ENCODE measurements at regions not wholly inside any gene's neighbourhood (a gene's known extent, or its start where the extent isn't known, plus 50 kb on each side); places are given as distances from the start of the nearest gene placed in this dataset.

DNA sequence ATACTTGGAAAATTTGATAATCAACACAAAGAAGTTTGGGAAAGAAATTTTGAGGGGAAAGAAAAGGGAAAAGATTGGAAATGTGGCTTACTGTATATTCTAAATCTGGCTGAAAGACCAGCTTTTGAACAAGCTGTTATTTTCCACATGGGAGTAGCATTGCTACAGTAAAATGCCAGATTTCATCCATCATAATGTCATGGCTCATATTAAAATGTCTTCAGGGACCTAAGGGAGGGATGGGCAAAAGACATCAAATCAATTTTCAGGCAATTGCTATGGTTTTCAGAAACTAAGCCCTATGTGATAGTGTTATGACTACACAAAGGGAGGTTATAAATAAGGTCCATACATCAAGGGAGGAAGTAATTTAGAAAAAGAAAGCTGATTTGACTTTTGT, 1116.9 kb upstream of the CELF2 start:
- DNase-seq (ENCODE audit: low read depth in 1 of 2, low spot score in 1 of 2) (no peak), FAIRE-seq (no peak)
- POLR2A ChIA-PET: no interaction called here

DNA sequence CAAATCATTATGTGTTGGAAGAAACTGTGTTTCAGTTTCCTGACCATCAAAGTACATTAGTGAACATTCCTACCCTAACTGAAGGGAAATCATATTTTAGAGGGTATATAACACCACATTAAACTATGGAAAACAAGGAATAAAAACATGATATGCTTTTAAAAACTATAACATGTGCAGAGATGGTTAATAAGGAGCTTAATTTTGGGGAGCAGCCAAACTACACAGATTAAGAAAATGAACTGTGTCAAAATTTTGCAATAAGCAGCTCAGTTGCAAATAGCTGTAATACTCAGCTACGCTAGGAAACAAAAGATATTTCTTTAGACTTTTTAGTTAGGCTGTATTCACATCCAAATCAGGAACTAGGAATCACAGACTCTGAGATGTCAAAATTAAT, 1115.7 kb upstream of the CELF2 start:
- ATAC-seq (no peak), FAIRE-seq (no peak), DNase-seq (ENCODE audit: low read depth in 1 of 2, low spot score in 1 of 2) (no peak)
- ChIA-PET CTCF (no interaction called here), POLR2A (no interaction called here)
- no peak overlapping the region for H3K4me3 ChIP-seq
- no peaks in the 10 kb centered on the region for H3K9me3 ChIP-seq
- no peak overlapping the region for H3K27ac ChIP-seq
- WGBS (ENCODE audit: missing lambda C conversion rate): 3% methylated on average over 1 of the region's 1 CpG
- H3K4me1 ChIP-seq: no peaks in the 10 kb centered on the region
- H3K4me2 ChIP-seq: no peak overlapping the region
- TF ChIP-seq RNF2 (IDR thresholded peaks at IDR 0.05; ENCODE audit: borderline replicate concordance, low read depth) (no peak), ZNF302 (CRISPR knock-in tag; IDR thresholded peaks at IDR 0.05) (no peak), HOXB13 (CRISPR knock-in tag; IDR thresholded peaks at IDR 0.05; ENCODE audit: low read depth) (no peak), KDM5A (IDR thresholded peaks at IDR 0.05) (no peak)
- TF ChIP-seq, protein P1, sequence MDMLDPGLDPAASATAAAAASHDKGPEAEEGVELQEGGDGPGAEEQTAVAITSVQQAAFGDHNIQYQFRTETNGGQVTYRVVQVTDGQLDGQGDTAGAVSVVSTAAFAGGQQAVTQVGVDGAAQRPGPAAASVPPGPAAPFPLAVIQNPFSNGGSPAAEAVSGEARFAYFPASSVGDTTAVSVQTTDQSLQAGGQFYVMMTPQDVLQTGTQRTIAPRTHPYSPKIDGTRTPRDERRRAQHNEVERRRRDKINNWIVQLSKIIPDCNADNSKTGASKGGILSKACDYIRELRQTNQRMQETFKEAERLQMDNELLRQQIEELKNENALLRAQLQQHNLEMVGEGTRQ (IDR thresholded peaks at IDR 0.05): no peak

More for the DNA sequence above, 1116.9 kb upstream of the CELF2 start:
- ATAC-seq: no peak
- CTCF ChIA-PET: interaction anchor here (1.0 kb wide), 1 partner anchor 75 kb away, joined by 3 read pairs; no protein-coding TSS in a partner anchor
- Histone ChIP-seq H3K4me3 (no peak overlapping the region), H3K4me1 (no peaks in the 10 kb centered on the region), H3K4me2 (no peak overlapping the region), H3K27ac (no peak overlapping the region), H3K9me3 (no peaks in the 10 kb centered on the region)
- no peak for TF ChIP-seq MYC (IDR thresholded peaks at IDR 0.05; ENCODE audit: borderline replicate concordance, low read length)
- TF ChIP-seq, protein P2, sequence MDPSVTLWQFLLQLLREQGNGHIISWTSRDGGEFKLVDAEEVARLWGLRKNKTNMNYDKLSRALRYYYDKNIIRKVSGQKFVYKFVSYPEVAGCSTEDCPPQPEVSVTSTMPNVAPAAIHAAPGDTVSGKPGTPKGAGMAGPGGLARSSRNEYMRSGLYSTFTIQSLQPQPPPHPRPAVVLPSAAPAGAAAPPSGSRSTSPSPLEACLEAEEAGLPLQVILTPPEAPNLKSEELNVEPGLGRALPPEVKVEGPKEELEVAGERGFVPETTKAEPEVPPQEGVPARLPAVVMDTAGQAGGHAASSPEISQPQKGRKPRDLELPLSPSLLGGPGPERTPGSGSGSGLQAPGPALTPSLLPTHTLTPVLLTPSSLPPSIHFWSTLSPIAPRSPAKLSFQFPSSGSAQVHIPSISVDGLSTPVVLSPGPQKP (IDR thresholded peaks at IDR 0.05; ENCODE audit: low read depth, low read length): no peak
- TF ChIP-seq PHF8 (IDR thresholded peaks at IDR 0.05; ENCODE audit: borderline replicate concordance, low read depth): no peak
- TF ChIP-seq JUN (IDR thresholded peaks at IDR 0.05): no peak
- TF ChIP-seq NPAS2 (CRISPR knock-in tag; IDR thresholded peaks at IDR 0.05; ENCODE audit: borderline replicate concordance): no peak
- TF ChIP-seq, protein P3, sequence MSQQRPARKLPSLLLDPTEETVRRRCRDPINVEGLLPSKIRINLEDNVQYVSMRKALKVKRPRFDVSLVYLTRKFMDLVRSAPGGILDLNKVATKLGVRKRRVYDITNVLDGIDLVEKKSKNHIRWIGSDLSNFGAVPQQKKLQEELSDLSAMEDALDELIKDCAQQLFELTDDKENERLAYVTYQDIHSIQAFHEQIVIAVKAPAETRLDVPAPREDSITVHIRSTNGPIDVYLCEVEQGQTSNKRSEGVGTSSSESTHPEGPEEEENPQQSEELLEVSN (IDR thresholded peaks at IDR 0.05; ENCODE audit: borderline replicate concordance, low read depth): no peak
- TF ChIP-seq, protein P4, sequence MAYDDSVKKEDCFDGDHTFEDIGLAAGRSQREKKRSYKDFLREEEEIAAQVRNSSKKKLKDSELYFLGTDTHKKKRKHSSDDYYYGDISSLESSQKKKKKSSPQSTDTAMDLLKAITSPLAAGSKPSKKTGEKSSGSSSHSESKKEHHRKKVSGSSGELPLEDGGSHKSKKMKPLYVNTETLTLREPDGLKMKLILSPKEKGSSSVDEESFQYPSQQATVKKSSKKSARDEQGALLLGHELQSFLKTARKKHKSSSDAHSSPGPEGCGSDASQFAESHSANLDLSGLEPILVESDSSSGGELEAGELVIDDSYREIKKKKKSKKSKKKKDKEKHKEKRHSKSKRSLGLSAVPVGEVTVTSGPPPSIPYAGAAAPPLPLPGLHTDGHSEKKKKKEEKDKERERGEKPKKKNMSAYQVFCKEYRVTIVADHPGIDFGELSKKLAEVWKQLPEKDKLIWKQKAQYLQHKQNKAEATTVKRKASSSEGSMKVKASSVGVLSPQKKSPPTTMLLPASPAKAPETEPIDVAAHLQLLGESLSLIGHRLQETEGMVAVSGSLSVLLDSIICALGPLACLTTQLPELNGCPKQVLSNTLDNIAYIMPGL (CRISPR knock-in tag; IDR thresholded peaks at IDR 0.05; ENCODE audit: borderline replicate concordance): no peak
- TF ChIP-seq CHD4 (IDR thresholded peaks at IDR 0.05; ENCODE audit: borderline replicate concordance): no peak
- TF ChIP-seq ZSCAN20 (CRISPR knock-in tag; IDR thresholded peaks at IDR 0.05): no peak

DNA sequence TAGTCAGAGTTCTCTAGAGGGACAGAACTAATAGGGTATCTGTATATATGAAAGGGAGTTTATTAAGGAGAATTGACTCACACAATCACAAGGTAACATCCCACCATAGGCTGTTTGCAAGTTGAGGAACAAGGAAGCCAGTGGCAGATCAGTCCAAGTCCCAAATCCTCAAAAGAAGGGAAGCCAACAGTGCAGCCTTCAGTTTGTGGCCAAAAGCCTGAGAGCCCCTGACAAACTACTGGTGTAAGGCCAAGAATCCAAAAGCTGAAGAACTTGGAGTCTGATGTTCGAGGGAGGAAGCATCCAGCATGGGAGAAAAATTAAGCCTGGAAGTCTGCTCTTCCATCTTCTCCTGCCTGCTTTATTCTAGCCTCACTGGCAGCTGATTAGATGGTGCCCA, 1107.2 kb upstream of the CELF2 start:
- ChIA-PET CTCF (no interaction called here), POLR2A (no interaction called here)
- no peak for ATAC-seq
- 0% methylated on average over 1 of the region's 1 CpG for WGBS (ENCODE audit: missing lambda C conversion rate)
- Histone ChIP-seq H3K4me1 (no peaks in the 10 kb centered on the region), H3K4me3 (no peak overlapping the region), H3K9me3 (no peaks in the 10 kb centered on the region; the same call in 2 of the 3 replicates), H3K4me2 (no peak overlapping the region), H3K27ac (no peak overlapping the region)
- no peak for FAIRE-seq
- no peak for DNase-seq (ENCODE audit: low read depth in 1 of 2, low spot score in 1 of 2)
- TF ChIP-seq HEYL (CRISPR knock-in tag; IDR thresholded peaks at IDR 0.05) (no peak), SREBF2 (IDR thresholded peaks at IDR 0.05) (no peak), SMC3 (IDR thresholded peaks at IDR 0.05) (no peak), BHLHE40 (IDR thresholded peaks at IDR 0.05; ENCODE audit: low read depth, low read length) (no peak), HOXA7 (CRISPR knock-in tag; IDR thresholded peaks at IDR 0.05) (no peak), EHF (CRISPR knock-in tag; IDR thresholded peaks at IDR 0.05) (no peak)
